Upper lobe of right lung (tissue), 1 donor: ENCODE measurements at regions not wholly inside any gene's neighbourhood (a gene's known extent, or its start where the extent isn't known, plus 50 kb on each side); places are given as distances from the start of the nearest gene placed in this dataset.

ENCODE experiments used
- ATAC-seq: fragments of 200-7000 bp; cut with Tn5 transposase; one replicate; pipeline ENCODE4 v1.9.1; 2020; ENCODE audit warnings: mild to moderate bottlenecking, moderate library complexity
- DNase-seq: peaks from one replicate; pipeline ENCODE4 v3.0.0-alpha.2; 2020
- H3K27ac ChIP-seq: fragments of 200-600 bp; one replicate; pipeline ENCODE4 v1.8.0; 2022
- H3K27me3 ChIP-seq: fragments of 200-600 bp; one replicate; pipeline ENCODE4 v1.8.0; 2022; ENCODE audit warnings: mild to moderate bottlenecking
- H3K36me3 ChIP-seq: fragments of 200-600 bp; one replicate; pipeline ENCODE4 v1.8.0; 2022
- H3K4me1 ChIP-seq: fragments of 200-600 bp; one replicate; pipeline ENCODE4 v1.8.0; 2022
- H3K4me3 ChIP-seq: fragments of 200-600 bp; one replicate; pipeline ENCODE4 v1.8.0; 2022; ENCODE audit warnings: mild to moderate bottlenecking
- H3K9me3 ChIP-seq: fragments of 200-600 bp; one replicate; pipeline ENCODE4 v1.8.0; 2022
- intact Hi-C: fragments of 100-400 bp; cut with DNase I; formaldehyde crosslinking; loops from one replicate; pipeline ENCODE4 v1.11.0; 2022
- TF ChIP-seq, protein P1 (sequence below): fragments of 200-600 bp; IDR thresholded peaks from one replicate; pipeline ENCODE4 v1.8.0; 2022; ENCODE audit warnings: antibody characterized with exemption
- donor health status: DM: no; HTN: yes; CAD: no; lungs with severe emphysema.

GRCh38 chr5:174850565-174851169 is 126.3 kb downstream of the MSX2 start:
- Histone ChIP-seq H3K4me3 (no peak overlapping the region), H3K4me1 (no peaks in the 10 kb centered on the region), H3K27me3 (no peaks in the 10 kb centered on the region), H3K9me3 (no peaks in the 10 kb centered on the region), H3K27ac (no peak overlapping the region), H3K36me3 (no peaks in the 10 kb centered on the region)
- intact Hi-C loops: no loop called here
- DNase-seq (no peak), ATAC-seq (no peak)
- TF ChIP-seq, protein P1, sequence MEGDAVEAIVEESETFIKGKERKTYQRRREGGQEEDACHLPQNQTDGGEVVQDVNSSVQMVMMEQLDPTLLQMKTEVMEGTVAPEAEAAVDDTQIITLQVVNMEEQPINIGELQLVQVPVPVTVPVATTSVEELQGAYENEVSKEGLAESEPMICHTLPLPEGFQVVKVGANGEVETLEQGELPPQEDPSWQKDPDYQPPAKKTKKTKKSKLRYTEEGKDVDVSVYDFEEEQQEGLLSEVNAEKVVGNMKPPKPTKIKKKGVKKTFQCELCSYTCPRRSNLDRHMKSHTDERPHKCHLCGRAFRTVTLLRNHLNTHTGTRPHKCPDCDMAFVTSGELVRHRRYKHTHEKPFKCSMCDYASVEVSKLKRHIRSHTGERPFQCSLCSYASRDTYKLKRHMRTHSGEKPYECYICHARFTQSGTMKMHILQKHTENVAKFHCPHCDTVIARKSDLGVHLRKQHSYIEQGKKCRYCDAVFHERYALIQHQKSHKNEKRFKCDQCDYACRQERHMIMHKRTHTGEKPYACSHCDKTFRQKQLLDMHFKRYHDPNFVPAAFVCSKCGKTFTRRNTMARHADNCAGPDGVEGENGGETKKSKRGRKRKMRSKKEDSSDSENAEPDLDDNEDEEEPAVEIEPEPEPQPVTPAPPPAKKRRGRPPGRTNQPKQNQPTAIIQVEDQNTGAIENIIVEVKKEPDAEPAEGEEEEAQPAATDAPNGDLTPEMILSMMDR: no peak

- Histone ChIP-seq H3K4me3 (no peak overlapping the region), H3K27me3 (no peaks in the 10 kb centered on the region), H3K9me3 (no peaks in the 10 kb centered on the region), H3K27ac (no peak overlapping the region), H3K36me3 (no peaks in the 10 kb centered on the region), H3K4me1 (no peaks in the 10 kb centered on the region)
- ATAC-seq (no peak), DNase-seq (no peak)
- intact Hi-C loops: no loop called here
- TF ChIP-seq, protein P1: no peak
Measured at GRCh38 chr5:174849426-174849825, 125.0 kb downstream of the MSX2 start.

DNA sequence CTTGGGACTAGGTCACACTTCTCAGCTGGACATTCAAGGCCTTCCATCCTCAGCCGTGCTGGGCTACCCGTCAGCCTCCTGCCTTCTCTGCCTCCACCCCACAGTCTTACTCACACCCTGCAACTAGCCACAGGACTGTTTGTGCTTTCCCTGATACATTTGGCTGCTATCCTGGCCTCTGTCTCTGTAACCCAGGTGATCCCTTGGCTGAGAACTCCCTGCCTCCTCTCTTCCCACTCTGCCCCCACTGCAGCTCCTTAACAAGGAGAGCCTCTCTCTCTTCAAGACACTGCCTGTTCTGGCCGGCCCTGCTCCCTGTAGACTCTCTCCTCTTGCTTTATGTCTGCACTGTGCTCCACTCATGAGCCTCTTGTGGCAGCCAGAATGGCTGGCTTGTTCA is 120.6 kb downstream of the MSX2 start:
- Histone ChIP-seq H3K4me3 (no peak overlapping the region), H3K27ac (no peak overlapping the region), H3K27me3 (no peaks in the 10 kb centered on the region), H3K4me1 (no peaks in the 10 kb centered on the region), H3K9me3 (no peaks in the 10 kb centered on the region), H3K36me3 (no peaks in the 10 kb centered on the region)
- TF ChIP-seq, protein P1: no peak
- DNase-seq (no peak), ATAC-seq (peak; percentile 28)
- intact Hi-C loops: no loop called here

GRCh38 chr5:174843263-174844250 is 119.2 kb downstream of the MSX2 start:
- no peaks in the 10 kb centered on the region for H3K4me1 ChIP-seq
- H3K36me3 ChIP-seq: no peaks in the 10 kb centered on the region
- no peaks in the 10 kb centered on the region for H3K27me3 ChIP-seq
- DNase-seq: no peak
- H3K4me3 ChIP-seq: no peak overlapping the region
- no peaks in the 10 kb centered on the region for H3K9me3 ChIP-seq
- intact Hi-C loops: no loop called here
- peak; percentile 16 for ATAC-seq
- H3K27ac ChIP-seq: no peak overlapping the region
- TF ChIP-seq, protein P1: no peak

- Histone ChIP-seq H3K4me3 (no peak overlapping the region), H3K27me3 (no peaks in the 10 kb centered on the region), H3K9me3 (no peaks in the 10 kb centered on the region), H3K4me1 (no peaks in the 10 kb centered on the region), H3K36me3 (no peaks in the 10 kb centered on the region), H3K27ac (no peak overlapping the region)
- TF ChIP-seq, protein P1: no peak
- DNase-seq (no peak), ATAC-seq (no peak)
- intact Hi-C loops: no loop called here
Measured at GRCh38 chr5:174840435-174840834, 116.1 kb downstream of the MSX2 start.
